DLD1 (cell line): ENCODE measurements at regions not wholly inside any gene's neighbourhood (a gene's known extent, or its start where the extent isn't known, plus 50 kb on each side); places are given as distances from the start of the nearest gene placed in this dataset.
"Not testable (repeated sequence)": the region's sequence is repeated elsewhere in the genome, so short reads cannot be mapped to it uniquely, and the experiment has no call there.

Source experiments
- in situ Hi-C: cut with HindIII; loops from 2 replicates; pipeline ENCODE4 v1.10.0; 2017; ENCODE audit warnings: low sequenced_read_pairs

DNA sequence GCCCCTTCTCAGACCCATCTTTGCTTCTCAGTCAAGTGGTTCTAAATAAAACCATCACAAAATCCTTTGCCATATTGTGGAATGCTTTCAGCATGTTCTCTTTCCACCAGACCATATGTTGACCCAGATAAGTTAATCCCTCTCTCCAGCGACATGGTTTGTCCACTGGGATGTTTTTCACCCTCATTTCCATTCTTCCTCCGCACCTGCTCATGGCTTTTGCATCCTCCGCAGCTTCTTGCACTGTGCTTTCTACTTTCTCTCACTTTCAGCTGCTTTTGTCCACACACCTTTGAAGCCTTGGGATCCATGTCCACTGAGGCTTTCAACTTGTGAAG is 52.3 kb upstream of the WAC start:
- in situ Hi-C loops = no loop called here

DNA sequence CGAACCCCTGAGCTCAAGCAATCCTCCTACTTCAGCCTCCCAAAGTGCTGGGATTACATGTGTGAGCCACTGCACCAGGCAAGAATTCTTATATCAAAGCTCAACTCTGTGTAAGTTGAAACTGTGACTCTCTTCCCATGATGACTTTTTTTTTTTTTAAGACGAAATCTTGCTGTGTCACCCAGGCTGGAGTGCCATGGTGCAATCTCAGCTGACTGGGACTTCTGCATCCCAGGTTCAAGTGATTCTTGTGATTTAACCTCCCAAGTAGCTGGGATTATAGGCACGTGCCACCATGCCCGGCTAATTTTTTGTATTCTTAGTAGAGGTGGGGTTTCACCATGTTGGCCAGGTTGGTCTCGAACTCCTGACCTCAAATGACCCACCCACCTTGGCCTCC is 51.6 kb upstream of the WAC start:
- in situ Hi-C loops = not testable (repeated sequence)

DNA sequence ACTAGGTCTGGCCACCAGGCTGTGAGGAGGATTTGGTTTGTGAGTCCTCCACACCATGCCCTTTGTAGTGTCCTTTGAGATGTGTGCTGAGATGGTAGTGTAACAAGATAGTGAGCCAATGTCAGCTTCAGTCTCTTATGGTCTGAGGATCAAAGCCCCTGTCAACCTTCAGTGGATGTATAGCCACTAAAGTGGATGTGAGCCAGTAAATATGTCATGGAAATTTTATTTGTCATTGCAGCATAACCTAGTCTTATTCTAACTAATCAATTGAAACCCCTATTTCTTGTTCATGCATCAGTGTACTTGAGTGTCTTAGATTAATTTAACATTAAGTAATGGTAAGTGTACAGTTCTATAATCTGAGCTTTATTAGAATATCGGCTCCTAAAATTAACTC is 51.0 kb upstream of the WAC start:
- in situ Hi-C loops = no loop called here
